OCI-LY3 (cell line): ENCODE measurements at regions not wholly inside any gene's neighbourhood (a gene's known extent, or its start where the extent isn't known, plus 50 kb on each side); places are given as distances from the start of the nearest gene placed in this dataset.
"Not testable (repeated sequence)": the region's sequence is repeated elsewhere in the genome, so short reads cannot be mapped to it uniquely, and the experiment has no call there.

Experiments used
- H2AFZ ChIP-seq: fragments of 200-600, 300-600 bp; shearing (Covaris generic); 2 replicates; pipeline ENCODE4 v1.6.0; 2014; ENCODE audit warnings: antibody characterized with exemption, low read depth, low read length
- H3K27ac ChIP-seq: fragments of 200-600, 300-600 bp; sonication (generic); 2 replicates; pipeline ENCODE4 v1.5.1; 2014; ENCODE audit warnings: mild to moderate bottlenecking, low read length, moderate library complexity, mixed read lengths
- H3K27me3 ChIP-seq: fragments of 200-600, 300-600 bp; sonication (generic); 2 replicates; pipeline ENCODE4 v1.6.1; 2014; ENCODE audit warnings: low read depth, low read length, mixed read lengths
- H3K36me3 ChIP-seq: fragments of 200-600, 300-600 bp; sonication (generic); replicated peaks from 2 replicates; pipeline ENCODE3; 2014; ENCODE audit warnings: low read depth, low read length, mixed read lengths
- H3K4me1 ChIP-seq: fragments of 300-600, 200-600 bp; sonication (generic); 2 replicates; pipeline ENCODE4 v1.6.1; 2014; ENCODE audit warnings: low read length, mixed read lengths
- H3K4me2 ChIP-seq: fragments of 200-600, 300-600 bp; sonication (generic); 2 replicates; pipeline ENCODE4 v1.6.1; 2014; ENCODE audit warnings: low read length, mixed read lengths
- H3K4me3 ChIP-seq: fragments of 300-600, 200-600 bp; sonication (generic); 2 replicates; pipeline ENCODE4 v1.5.1; 2014; ENCODE audit warnings: antibody characterized with exemption, mild to moderate bottlenecking, low read length, moderate library complexity
- H3K79me2 ChIP-seq: fragments of 300-600, 200-600 bp; shearing (Covaris generic); 2 replicates; pipeline ENCODE4 v1.6.1; 2014; ENCODE audit warnings: mild to moderate bottlenecking, low read length, mixed read lengths
- H3K9ac ChIP-seq: fragments of 300-600, 200-600 bp; shearing (Covaris generic); 2 replicates; pipeline ENCODE4 v1.6.0; 2014; ENCODE audit warnings: mild to moderate bottlenecking, low read length, moderate library complexity
- H3K9me3 ChIP-seq: fragments of 200-600, 300-600 bp; shearing (Covaris generic); 2 replicates; pipeline ENCODE4 v1.6.1; 2014; ENCODE audit warnings: low read length, mixed read lengths; ENCODE audit not compliant: insufficient read depth
- H4K20me1 ChIP-seq: fragments of 200-600, 300-600 bp; sonication (generic); 2 replicates; pipeline ENCODE4 v1.6.1; 2016; ENCODE audit warnings: low read length, mixed read lengths; ENCODE audit not compliant: insufficient read depth
- EZH2phosphoT487 ChIP-seq: fragments of 200-600 bp; shearing (Covaris generic); IDR thresholded peaks from 2 replicates; pipeline ENCODE4 v1.6.1; 2018; ENCODE audit warnings: antibody characterized with exemption, mixed run types, low read depth
- TF ChIP-seq, protein P1 (sequence below): fragments of 200-600, 300-600 bp; sonication (generic); IDR thresholded peaks from 2 replicates; pipeline ENCODE4 v1.5.1; 2014; ENCODE audit warnings: antibody characterized with exemption, low read length, low read depth

DNA sequence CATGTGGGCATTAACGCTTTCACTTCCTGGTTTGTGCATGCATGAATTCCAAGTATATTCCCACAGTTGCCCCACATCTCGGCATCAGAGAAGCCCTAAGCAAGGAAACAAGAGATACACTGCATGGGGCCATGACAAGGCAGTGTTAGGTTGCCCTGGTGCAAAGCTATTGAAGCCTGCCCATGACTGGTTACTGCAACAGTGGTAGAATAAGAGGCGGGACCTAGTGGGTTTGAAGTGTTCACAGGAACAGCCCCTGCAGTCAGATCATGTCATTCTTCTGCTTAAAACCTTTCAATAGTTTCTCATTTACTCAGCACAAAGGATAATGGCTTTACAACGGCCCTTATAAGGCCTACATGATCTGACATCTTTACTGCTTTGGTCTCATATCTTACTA is 80.9 kb upstream of the TOPAZ1 start:
- H3K36me3 ChIP-seq: no peaks in the 10 kb centered on the region
- H3K4me1 ChIP-seq: peaks cover 24% of the 10 kb centered on the region
- H3K9ac ChIP-seq: no peak overlapping the region
- no peak overlapping the region for H3K4me2 ChIP-seq
- H3K27me3 ChIP-seq: peaks cover 21% of the 10 kb centered on the region; the same call in 1 of the 2 replicates
- no peaks in the 10 kb centered on the region for H3K79me2 ChIP-seq
- no peaks in the 10 kb centered on the region for H3K9me3 ChIP-seq
- no peak for TF ChIP-seq EZH2phosphoT487
- TF ChIP-seq, protein P1, sequence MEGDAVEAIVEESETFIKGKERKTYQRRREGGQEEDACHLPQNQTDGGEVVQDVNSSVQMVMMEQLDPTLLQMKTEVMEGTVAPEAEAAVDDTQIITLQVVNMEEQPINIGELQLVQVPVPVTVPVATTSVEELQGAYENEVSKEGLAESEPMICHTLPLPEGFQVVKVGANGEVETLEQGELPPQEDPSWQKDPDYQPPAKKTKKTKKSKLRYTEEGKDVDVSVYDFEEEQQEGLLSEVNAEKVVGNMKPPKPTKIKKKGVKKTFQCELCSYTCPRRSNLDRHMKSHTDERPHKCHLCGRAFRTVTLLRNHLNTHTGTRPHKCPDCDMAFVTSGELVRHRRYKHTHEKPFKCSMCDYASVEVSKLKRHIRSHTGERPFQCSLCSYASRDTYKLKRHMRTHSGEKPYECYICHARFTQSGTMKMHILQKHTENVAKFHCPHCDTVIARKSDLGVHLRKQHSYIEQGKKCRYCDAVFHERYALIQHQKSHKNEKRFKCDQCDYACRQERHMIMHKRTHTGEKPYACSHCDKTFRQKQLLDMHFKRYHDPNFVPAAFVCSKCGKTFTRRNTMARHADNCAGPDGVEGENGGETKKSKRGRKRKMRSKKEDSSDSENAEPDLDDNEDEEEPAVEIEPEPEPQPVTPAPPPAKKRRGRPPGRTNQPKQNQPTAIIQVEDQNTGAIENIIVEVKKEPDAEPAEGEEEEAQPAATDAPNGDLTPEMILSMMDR: no peak
- H4K20me1 ChIP-seq: no peaks in the 10 kb centered on the region
- no peak overlapping the region; the same call in 1 of the 2 replicates for H2AFZ ChIP-seq
- no peak overlapping the region for H3K4me3 ChIP-seq
- H3K27ac ChIP-seq: no peak overlapping the region

DNA sequence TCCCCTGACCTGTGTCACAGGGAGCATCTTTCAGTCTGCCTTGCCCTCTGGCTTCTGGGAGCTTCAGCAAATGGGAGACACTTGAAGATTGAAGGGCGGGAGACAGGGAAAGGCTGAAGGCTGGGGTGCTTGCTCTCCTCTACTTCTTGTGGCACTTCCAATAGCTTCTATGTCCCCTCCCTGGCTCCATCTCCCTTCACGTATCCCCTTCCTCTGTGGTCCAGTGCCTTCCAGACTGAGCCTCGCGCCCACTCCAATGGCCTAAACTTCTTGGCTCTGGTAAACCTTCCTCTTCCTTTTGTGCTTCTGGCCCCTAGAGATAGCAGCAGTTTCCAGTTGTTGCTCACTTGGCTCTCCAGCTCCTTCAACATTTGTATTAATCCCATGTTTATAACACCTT is 69.8 kb upstream of the TOPAZ1 start:
- Histone ChIP-seq H3K4me3 (no peak overlapping the region), H2AFZ (no peak overlapping the region), H4K20me1 (no peaks in the 10 kb centered on the region), H3K4me2 (no peak overlapping the region), H3K27ac (no peak overlapping the region), H3K9ac (no peak overlapping the region), H3K4me1 (no peaks in the 10 kb centered on the region), H3K9me3 (no peaks in the 10 kb centered on the region), H3K27me3 (peaks cover 34% of the 10 kb centered on the region), H3K79me2 (no peaks in the 10 kb centered on the region), H3K36me3 (no peaks in the 10 kb centered on the region)
- no peak for TF ChIP-seq EZH2phosphoT487
- TF ChIP-seq, protein P1: no peak

DNA sequence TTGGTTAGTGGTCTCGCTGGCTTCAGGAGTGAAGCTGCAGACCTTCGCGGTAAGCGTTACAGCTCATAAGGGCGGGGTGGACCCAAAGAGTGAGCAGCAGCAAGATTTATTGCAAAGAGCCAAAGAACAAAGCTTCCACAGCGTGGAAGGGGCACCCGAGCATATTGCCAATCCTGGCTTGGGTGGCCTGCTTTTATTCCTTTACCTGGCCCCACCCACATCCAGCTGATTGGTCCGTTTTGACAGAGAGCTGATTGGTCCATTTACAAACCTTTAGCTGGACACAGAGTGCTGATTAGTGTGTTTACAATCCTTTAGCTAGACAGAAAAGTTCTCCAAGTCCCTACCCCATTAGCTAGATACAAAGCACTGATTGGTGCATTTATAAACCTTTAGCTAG is 69.0 kb upstream of the TOPAZ1 start:
- H3K9ac ChIP-seq, H3K9me3 ChIP-seq, H3K36me3 ChIP-seq, H3K27ac ChIP-seq, H3K4me2 ChIP-seq, H4K20me1 ChIP-seq, H3K79me2 ChIP-seq, H2AFZ ChIP-seq, H3K4me1 ChIP-seq, H3K4me3 ChIP-seq: not testable (repeated sequence)
- peaks cover 36% of the 10 kb centered on the region for H3K27me3 ChIP-seq

DNA sequence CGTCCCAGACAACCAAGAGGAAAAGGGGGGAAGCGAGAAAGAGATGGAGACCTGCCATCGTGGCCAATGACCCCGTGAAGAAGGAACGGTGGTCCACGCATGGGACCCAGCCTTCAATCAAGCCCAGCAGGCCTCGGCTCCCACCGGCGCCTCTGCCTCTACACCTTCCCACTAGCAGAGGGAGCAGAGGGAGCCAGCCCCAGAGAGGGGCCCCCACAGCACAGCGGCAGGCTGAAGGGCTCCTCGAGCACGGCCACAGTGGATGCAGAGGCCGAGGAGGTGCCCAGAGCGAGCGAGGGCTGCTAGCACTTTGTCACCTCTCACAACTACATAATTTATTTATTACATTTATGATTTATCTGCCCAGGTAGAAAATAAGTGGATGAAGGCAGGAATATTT is 68.4 kb upstream of the TOPAZ1 start:
- Histone ChIP-seq H3K4me1 (no peaks in the 10 kb centered on the region), H3K27me3 (peaks cover 35% of the 10 kb centered on the region), H3K36me3 (no peaks in the 10 kb centered on the region), H2AFZ (no peak overlapping the region), H3K9me3 (no peaks in the 10 kb centered on the region), H3K4me3 (no peak overlapping the region), H3K27ac (no peak overlapping the region), H3K79me2 (no peaks in the 10 kb centered on the region), H3K4me2 (no peak overlapping the region), H3K9ac (no peak overlapping the region), H4K20me1 (no peaks in the 10 kb centered on the region)
- no peak for TF ChIP-seq EZH2phosphoT487
- TF ChIP-seq, protein P1: no peak

DNA sequence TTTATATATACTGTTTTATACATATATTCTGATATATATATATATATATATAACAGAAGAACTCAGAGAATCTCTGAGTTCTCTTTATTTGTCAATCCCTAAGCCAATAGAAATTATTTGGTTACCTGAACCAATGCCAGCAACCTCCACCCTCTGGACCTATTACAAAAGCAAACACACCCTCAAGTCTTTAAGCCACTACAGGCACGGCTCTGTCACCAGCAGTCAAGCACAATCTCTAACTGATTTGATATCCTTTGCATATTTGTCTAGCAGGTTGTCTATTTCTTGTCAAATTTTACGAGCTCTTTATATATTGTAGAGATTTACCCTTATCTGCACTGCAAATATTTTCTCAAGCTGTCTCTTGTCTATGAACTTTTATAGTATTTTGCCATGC is 66.6 kb upstream of the TOPAZ1 start:
- H3K36me3 ChIP-seq: no peaks in the 10 kb centered on the region
- TF ChIP-seq, protein P1: no peak
- no peak for TF ChIP-seq EZH2phosphoT487

More for the DNA sequence above, 66.6 kb upstream of the TOPAZ1 start:
- Histone ChIP-seq H3K79me2 (no peaks in the 10 kb centered on the region), H3K9ac (no peak overlapping the region), H2AFZ (no peak overlapping the region), H3K4me3 (no peak overlapping the region), H4K20me1 (no peaks in the 10 kb centered on the region), H3K27me3 (peaks cover 22% of the 10 kb centered on the region), H3K9me3 (no peaks in the 10 kb centered on the region), H3K4me2 (no peak overlapping the region), H3K27ac (no peak overlapping the region), H3K4me1 (no peaks in the 10 kb centered on the region)
